H1 (cell line): ENCODE measurements at regions not wholly inside any gene's neighbourhood (a gene's known extent, or its start where the extent isn't known, plus 50 kb on each side); places are given as distances from the start of the nearest gene placed in this dataset.

Experiments
- ATF2 ChIP-seq: IDR thresholded peaks from 2 replicates; pipeline ENCODE4 v1.6.1; 2012; ENCODE audit warnings: low read length, inconsistent platforms
- EP300 ChIP-seq, 2 experiments: IDR thresholded peaks; 1 replicate in 1 of 2; 2 replicates in 1 of 2; pipeline ENCODE4 v1.6.1; 2011 to 2012; ENCODE audit warnings: low read depth in 2 of 2, low read length in 2 of 2, mild to moderate bottlenecking in 2 of 2, borderline replicate concordance in 1 of 2, inconsistent platforms in 1 of 2, moderate library complexity in 1 of 2
- FOSL1 ChIP-seq: IDR thresholded peaks from 2 replicates; pipeline ENCODE4 v1.6.1; 2011; ENCODE audit warnings: mild to moderate bottlenecking, low read depth, low read length, moderate library complexity; ENCODE audit not compliant: insufficient read depth
- MAFK ChIP-seq: IDR thresholded peaks from 2 replicates; pipeline ENCODE4 v1.6.1; 2012; ENCODE audit warnings: low read depth, mild to moderate bottlenecking, improper control_type of control experiment, low read length
- RBBP5 ChIP-seq: IDR thresholded peaks from 2 replicates; pipeline ENCODE4 v1.7.1; 2012; ENCODE audit warnings: low read depth, mild to moderate bottlenecking, inconsistent platforms, low read length, moderate library complexity, borderline replicate concordance
- RFX5 ChIP-seq: IDR thresholded peaks from 2 replicates; pipeline ENCODE4 v1.6.1; 2011; ENCODE audit warnings: low read depth, low read length, improper control_type of control experiment, borderline replicate concordance
- SIRT6 ChIP-seq: IDR thresholded peaks from one replicate; pipeline ENCODE4 v1.7.1; 2012; ENCODE audit warnings: low read length, inconsistent platforms
- SIX5 ChIP-seq: IDR thresholded peaks from 2 replicates; pipeline ENCODE4 v1.6.1; 2011; ENCODE audit warnings: mild to moderate bottlenecking, low read depth, low read length
- SP1 ChIP-seq: IDR thresholded peaks from 2 replicates; pipeline ENCODE4 v1.6.1; 2011; ENCODE audit warnings: low read depth, low read length
- SUZ12 ChIP-seq: fragments of 200-600 bp; sonication (generic); IDR thresholded peaks from 2 replicates; pipeline ENCODE4 v1.6.1; 2012; ENCODE audit warnings: mild to moderate bottlenecking, inconsistent platforms, low read length, moderate library complexity, mixed read lengths

DNA sequence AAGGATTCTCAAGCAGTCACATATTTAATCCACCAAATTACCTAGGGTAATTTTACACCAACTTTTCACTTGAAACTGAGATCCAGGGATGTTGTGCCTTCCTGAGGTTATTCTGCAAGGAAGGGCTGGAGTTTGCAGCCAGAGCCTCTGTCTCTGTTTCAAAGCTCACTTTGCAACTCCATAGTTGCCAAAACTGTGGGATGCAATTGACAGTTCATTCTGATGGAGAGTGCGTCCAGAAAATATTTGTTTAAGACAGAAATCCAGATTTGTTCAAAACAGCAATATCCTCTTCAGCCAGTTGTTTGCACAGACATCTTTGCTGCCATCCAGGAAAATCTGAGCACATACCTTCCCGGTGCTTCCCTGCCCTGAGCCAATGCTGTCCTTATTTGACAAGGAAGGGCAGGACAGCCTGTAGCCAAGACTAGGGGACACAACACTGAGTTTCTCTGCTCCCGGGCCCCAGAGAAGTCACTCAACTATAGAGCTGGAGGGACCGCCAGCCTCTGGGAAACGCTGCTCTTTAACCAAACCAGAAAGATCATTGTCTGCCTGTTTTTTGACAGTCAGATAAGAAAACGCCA, 297.4 kb downstream of the HIVEP2 start (continued):
- TF ChIP-seq ATF2 (no peak), RFX5 (no peak), RBBP5 (no peak), SIX5 (no peak), FOSL1 (no peak), MAFK (no peak), SP1 (no peak), SIRT6 (no peak), SUZ12 (no peak), EP300 (IDR thresholded peaks at IDR 0.05; ENCODE audit: borderline replicate concordance in 1 of 2, low read depth in 2 of 2, low read length in 2 of 2) (no peak)
